H1 (cell line): ENCODE measurements at regions not wholly inside any gene's neighbourhood (a gene's known extent, or its start where the extent isn't known, plus 50 kb on each side); places are given as distances from the start of the nearest gene placed in this dataset.

Experiments used
- CHD2 ChIP-seq: IDR thresholded peaks from 2 replicates; pipeline ENCODE4 v1.6.1; 2012; ENCODE audit warnings: low read length, improper control_type of control experiment
- EP300 ChIP-seq, 2 experiments: IDR thresholded peaks; 1 replicate in 1 of 2; 2 replicates in 1 of 2; pipeline ENCODE4 v1.6.1; 2011 to 2012; ENCODE audit warnings: low read depth in 2 of 2, low read length in 2 of 2, mild to moderate bottlenecking in 2 of 2, borderline replicate concordance in 1 of 2, inconsistent platforms in 1 of 2, moderate library complexity in 1 of 2
- EZH2 ChIP-seq: fragments of 200-600 bp; sonication (generic); IDR thresholded peaks from 2 replicates; pipeline ENCODE4 v1.7.1; 2012; ENCODE audit warnings: low read depth, mild to moderate bottlenecking, moderate library complexity, low read length, inconsistent platforms; ENCODE audit not compliant: severe bottlenecking
- FOSL1 ChIP-seq: IDR thresholded peaks from 2 replicates; pipeline ENCODE4 v1.6.1; 2011; ENCODE audit warnings: mild to moderate bottlenecking, low read depth, low read length, moderate library complexity; ENCODE audit not compliant: insufficient read depth
- POLR2A ChIP-seq, 2 experiments: IDR thresholded peaks; 1 replicate in 1 of 2; 2 replicates in 1 of 2; pipeline ENCODE4 v1.6.1; 2011; ENCODE audit warnings: low read depth in 2 of 2, low read length in 2 of 2, mild to moderate bottlenecking in 2 of 2; ENCODE audit errors: control extremely low read depth in 1 of 2
- POLR2AphosphoS5 ChIP-seq: IDR thresholded peaks from 2 replicates; pipeline ENCODE4 v1.6.1; 2011; ENCODE audit warnings: low read depth, low read length
- RAD21 ChIP-seq, 2 experiments: IDR thresholded peaks in 1 of 2; conservative IDR thresholded peaks in 1 of 2; 2 replicates each; pipeline ENCODE4 v1.6.1; 2011; ENCODE audit warnings: low read depth in 2 of 2, low read length in 2 of 2, improper control_type of control experiment in 1 of 2, inconsistent platforms in 1 of 2, mild to moderate bottlenecking in 1 of 2, moderate library complexity in 1 of 2
- SAP30 ChIP-seq: fragments of 300-600 bp; sonication (generic); IDR thresholded peaks from 2 replicates; pipeline ENCODE4 v1.7.1; 2012; ENCODE audit warnings: low read length, moderate library complexity, mild to moderate bottlenecking, inconsistent platforms; ENCODE audit not compliant: insufficient read depth, insufficient replicate concordance
- TF ChIP-seq, protein P1 (sequence below), 3 experiments: IDR thresholded peaks; 1 replicate in 2 of 3; 2 replicates in 1 of 3; pipeline versions ENCODE4 v1.5.1 to v1.6.1; 2011; ENCODE audit warnings: low read length in 3 of 3, mild to moderate bottlenecking in 3 of 3, inconsistent platforms in 2 of 3, low read depth in 1 of 3, moderate library complexity in 1 of 3; ENCODE audit not compliant: insufficient read depth in 1 of 3; ENCODE audit errors: control extremely low read depth in 1 of 3

DNA sequence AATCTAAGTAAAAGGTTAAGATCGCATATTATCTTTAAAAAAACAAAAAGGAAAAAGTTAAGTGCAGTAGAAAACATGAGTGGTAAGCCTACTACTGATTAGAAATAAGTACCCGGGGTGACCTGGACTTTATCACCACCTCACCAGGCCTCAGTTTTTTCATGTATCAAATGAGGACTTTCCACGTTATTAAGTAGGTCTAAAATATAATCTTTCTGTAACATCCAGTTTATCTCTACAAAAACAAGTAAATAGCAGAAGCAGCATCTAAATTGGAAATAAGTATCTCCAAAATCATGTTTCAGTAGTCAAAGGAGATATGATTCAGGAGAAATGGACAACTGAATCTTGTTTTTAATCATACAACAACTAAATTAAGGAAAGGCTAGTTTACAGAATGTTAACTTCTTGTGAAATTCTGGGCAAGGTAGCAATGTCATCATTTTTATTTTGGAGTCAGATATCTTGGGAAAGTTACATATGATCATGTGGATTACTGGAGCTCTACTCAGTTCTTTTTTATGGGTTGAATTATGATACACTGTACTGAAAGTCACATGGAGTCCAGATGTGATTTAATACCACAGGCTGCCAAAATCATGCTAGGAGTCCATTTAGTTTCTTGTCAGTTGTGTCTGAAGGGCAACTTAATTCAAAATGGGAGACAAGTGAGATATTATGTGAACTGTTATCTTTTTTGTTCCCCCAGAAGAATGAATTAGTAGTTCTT lies 114.7 kb upstream of the PRL start:
- TF ChIP-seq POLR2A (IDR thresholded peaks at IDR 0.05; ENCODE audit: control extremely low read depth in 1 of 2, low read depth in 2 of 2, low read length in 2 of 2) (no peak), EZH2 (no peak), RAD21 (IDR thresholded peaks at IDR 0.05 in 1 of 2, conservative IDR thresholded peaks at IDR 0.05 in 1 of 2; ENCODE audit: low read depth in 2 of 2, low read length in 2 of 2) (no peak), EP300 (IDR thresholded peaks at IDR 0.05; ENCODE audit: borderline replicate concordance in 1 of 2, low read depth in 2 of 2, low read length in 2 of 2) (no peak), CHD2 (no peak), SAP30 (no peak), FOSL1 (no peak), POLR2AphosphoS5 (no peak)
- TF ChIP-seq, protein P1, sequence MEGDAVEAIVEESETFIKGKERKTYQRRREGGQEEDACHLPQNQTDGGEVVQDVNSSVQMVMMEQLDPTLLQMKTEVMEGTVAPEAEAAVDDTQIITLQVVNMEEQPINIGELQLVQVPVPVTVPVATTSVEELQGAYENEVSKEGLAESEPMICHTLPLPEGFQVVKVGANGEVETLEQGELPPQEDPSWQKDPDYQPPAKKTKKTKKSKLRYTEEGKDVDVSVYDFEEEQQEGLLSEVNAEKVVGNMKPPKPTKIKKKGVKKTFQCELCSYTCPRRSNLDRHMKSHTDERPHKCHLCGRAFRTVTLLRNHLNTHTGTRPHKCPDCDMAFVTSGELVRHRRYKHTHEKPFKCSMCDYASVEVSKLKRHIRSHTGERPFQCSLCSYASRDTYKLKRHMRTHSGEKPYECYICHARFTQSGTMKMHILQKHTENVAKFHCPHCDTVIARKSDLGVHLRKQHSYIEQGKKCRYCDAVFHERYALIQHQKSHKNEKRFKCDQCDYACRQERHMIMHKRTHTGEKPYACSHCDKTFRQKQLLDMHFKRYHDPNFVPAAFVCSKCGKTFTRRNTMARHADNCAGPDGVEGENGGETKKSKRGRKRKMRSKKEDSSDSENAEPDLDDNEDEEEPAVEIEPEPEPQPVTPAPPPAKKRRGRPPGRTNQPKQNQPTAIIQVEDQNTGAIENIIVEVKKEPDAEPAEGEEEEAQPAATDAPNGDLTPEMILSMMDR (IDR thresholded peaks at IDR 0.05; ENCODE audit: control extremely low read depth in 1 of 3, insufficient read depth in 1 of 3, low read depth in 1 of 3, low read length in 3 of 3), result no peak
